ENCODE measurements at regions not wholly inside any gene's neighbourhood (a gene's known extent, or its start where the extent isn't known, plus 50 kb on each side); places are given as distances from the start of the nearest gene placed in this dataset.

DNA sequence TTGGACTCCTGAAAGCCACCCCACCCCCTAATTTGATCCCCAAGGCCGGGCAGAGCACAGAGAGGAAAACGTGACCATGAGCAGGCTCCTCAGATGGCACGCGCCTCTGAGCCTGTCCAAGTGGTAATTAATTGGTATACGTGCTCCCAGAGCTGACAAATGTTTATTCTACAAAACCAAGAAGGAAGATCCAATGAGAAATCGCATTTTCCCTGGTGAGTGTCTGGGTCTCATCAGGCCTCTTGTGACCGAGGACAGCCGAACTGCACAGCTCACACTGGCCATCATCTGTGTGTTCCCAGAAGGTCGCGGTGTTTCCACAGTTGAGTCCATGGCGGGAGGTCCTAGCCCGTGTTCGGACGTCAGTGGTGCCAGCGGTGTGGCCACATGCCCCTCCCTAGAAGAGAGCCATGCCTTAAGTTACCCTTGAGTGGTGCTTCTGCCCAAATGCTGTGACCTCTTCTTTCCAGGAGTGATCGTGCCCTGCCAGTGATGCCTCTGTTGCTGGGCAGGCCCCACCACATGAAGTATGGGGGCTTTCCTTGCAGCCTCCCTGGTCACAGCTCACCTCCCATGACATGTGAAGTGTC is 317.5 kb upstream of the RTL1 start:
- DNase-seq, result no peak

DNA sequence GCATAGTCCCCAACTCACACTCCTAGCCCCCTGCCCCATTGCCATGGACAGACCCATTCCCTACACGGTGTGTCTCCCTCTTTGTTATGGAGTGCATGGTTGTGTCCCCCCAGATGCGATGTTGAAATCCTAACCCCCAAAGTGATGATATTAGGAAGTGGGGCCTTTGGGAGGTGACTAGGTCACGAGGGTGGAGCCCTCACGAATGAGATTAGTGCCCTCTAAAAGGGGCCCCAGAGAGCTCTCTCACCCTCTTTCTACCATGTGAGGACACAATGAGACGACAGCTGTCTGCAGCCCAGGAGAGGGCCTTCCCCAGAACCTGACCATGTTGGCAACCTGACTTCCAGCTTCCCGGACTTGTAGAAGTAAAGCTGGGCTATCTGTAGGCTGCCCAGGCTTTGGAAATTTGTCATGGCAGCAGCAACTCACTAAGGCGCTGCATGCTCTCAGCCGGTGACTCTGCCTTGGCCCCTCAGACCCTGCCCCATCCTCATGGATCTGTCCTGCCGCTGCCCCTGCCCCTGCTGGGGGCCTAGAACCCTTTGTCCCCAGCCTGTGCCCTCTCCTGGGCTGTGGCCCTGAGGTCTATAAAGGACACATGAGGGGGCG is 318.1 kb upstream of the RTL1 start:
- no peak for DNase-seq

DNA sequence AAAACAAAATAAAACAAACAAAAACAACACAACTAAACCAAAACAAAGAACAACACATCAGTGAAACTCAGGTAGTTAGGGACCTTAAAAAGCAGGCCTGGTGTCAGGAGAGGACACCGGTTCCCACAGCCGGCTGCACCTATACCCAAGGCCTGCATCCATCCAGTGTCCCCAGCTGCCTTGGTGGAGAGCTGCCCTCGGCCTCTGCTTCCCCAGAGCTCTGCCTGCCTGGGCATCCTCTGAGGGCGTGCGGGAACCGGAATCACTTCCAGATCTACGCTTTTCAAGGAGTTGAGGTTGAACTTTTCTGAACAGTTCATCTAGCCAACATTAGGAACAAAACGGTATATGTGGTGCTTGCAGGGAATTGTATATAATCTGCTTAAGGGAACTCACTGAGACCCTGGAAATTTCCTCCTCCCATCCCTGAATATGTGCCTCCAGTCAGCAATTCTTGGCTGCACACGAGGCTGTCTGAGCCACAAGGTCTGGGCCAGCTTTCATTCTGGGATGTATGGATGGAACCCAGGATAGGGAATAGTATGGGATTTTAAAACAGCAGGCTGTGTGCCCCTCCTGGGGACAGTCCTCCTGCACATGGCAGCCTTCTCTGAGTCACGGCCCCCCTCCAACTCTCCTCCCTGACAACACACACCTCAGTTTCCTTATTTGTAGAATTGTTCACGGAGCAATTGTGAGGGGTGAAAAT is 319.0 kb upstream of the RTL1 start:
- DNase-seq, result peak; percentile 57

DNA sequence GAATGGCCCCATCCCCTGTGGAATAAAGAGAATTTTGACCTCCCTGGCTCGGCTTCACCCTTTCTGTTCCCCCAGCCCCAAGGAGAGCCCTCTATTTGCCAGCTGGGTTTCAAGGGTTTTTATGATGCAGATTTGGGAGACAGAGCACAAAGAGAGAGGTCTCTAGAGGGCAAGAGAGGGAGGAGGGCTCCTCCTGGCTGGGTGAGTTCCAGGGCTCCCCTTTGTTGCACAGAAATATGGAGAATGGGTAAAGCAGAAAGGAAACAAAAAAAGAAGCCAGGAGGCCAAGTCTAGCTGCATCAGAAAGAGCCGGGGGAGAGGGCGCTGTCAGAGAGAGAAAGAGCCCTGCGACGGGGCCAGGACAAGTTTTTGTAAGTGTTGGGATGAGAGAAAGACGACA is 319.6 kb upstream of the RTL1 start:
- no peak for DNase-seq

- DNase-seq, result peak; percentile 8
Observed at GRCh38 chr14:101223561-101224162, 320.1 kb upstream of the RTL1 start.

GRCh38 chr14:101224356-101225156 is 321.0 kb upstream of the RTL1 start:
- DNase-seq, result peak; percentile 79

- DNase-seq, result peak; percentile 68
Observed at GRCh38 chr14:101225157-101226152, 321.9 kb upstream of the RTL1 start.

GRCh38 chr14:101226265-101226602 is 322.7 kb upstream of the RTL1 start:
- no peak for DNase-seq

DNA sequence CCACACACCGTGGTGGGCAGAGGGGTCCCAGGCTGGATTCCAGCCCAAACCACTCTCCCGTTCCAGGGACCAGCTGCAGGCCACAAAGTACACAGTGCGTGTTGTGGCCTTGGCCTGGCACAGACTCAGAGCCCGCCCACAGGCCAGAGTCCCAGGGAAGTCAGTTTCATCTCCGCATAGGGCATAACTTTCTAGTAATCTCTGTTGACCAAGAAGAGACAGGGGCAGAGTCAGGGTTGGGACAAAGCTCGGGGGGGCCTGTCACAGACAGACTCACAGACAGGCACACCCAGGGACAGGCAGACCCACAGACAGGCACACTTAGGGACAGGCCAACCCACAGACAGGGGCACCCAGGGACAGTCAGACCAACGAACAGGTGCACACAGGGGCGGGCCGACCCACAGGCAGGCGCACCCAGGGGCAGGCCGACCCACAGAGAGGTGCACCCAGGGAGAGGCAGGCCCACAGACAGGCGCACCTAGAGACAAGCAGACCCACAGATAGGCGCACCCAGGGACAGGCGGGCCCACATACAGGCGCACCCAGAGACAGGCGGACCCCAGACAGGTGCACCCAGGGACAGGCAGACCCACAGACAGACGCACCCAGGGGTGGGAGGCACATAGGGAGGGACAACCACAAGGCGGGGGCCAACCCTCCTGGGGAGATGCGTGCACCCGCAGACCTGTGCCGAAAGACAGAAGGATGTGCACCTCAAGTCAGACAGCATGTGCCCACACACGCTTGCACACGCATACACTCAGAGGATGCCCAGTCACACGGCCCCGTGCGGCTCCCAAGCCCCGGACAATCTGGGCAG is 323.3 kb upstream of the RTL1 start:
- peak; percentile 71 for DNase-seq

DNA sequence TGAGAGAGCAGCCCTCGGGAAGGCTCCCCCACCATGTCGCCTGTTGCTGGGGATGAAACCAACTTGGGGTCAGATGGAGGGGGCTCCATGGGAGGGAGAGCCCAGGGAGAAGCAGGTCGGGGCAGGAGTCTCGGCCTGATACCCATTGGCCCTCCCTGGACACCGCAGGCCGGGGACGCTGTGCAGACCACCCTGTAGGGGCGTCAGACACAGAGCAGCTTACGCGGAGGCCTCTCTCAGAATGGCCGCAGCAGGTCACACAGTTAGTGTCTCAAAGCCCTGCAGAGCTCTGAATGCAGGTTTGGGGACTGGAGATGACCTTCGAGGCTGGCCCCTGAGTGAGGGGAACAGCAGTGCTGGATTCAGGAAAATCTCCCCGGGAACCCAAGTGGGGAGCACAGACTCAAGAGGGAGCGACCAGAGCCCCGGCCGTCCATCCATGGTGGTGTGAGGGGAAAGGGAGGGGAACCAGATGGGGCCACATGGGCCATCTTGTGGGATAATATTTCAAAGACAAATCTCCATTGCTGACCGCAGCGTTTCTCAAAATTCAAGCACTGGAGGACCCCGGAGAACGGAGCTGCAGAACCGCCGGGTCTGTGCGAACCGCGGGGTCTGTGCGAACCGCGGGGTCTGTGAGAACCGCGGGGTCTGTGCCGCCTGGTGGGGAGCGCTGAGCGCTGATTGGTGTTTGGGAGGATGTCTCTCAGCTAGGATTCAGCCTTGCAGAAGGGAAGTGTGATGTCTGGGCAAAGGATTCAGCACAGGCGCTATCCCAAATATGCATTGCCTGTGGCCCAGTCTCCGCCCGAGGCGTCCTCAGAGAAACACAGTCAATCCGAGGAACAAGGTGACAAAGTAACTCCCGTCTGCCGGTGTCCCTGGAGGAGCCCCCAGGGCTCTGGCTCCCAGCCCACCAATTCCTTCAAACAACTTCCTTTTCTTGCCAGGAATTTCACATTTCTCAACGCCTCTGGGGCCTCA is 324.4 kb upstream of the RTL1 start:
- DNase-seq, result peak; percentile 32

DNA sequence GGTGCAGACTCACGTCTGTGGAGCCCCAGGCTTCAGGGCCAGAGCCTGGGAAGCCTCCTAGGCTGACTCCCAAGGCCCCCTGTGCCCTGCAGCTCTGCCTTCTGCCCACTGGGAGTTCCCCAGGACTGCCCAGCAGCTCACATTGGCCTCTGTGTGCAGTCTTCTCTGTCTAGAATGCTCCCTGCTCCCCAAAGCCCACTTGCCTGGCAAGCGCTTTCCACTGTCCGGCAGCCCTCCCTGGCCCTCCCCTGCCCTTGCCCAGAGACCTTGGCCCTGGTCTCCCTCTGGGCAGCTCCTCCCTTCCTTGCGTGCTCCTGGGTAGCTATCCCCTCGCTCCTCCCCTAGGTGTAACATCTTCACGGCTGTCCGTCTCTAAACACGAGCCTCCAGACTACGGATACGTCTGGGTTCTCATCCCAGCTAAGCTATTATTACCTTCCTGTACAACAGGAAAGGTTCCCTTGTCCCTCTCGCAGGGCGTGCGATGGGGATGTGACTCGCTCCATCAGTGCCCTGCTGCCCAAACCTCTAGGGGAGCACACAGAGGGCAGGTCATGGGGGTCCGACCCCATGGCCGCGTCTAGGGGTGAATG is 325.5 kb upstream of the RTL1 start:
- peak; percentile 18 for DNase-seq

- DNase-seq, result peak; percentile 14
Observed at GRCh38 chr14:101229666-101230065, 326.1 kb upstream of the RTL1 start.

DNA sequence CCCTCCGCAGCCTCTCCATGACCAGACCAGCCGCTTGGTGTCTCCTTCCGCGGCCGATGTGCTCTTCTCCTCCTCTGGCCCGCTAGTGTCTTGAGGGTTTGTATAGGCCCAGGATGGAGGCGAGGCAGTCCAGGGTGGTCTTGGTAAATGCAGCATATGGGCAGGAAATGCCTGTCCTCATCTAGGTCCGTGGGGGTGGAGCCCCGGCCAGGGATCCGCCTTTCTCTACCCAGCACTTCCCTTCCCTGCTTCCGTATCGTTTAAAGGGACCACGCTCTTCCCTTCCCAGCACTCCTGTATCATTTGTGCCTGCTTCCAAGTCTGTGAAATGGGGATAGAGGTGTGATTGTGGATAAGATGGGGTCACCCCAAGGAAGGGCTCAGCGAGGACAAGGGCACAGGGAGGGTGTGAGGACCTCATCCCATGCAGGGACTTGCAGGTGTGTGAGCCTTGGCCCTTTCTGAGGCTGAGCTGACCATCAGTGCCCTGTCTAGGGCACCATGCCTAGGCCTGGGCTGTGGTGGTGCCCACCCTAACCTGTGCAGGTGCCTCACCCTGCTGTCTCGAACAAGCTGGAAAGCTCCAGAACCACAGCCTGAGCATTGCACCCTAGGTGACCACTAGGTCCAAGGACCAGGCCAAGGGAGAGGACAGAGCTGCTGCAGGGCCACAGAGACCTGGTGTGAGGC is 326.8 kb upstream of the RTL1 start:
- peak; percentile 17 for DNase-seq

DNA sequence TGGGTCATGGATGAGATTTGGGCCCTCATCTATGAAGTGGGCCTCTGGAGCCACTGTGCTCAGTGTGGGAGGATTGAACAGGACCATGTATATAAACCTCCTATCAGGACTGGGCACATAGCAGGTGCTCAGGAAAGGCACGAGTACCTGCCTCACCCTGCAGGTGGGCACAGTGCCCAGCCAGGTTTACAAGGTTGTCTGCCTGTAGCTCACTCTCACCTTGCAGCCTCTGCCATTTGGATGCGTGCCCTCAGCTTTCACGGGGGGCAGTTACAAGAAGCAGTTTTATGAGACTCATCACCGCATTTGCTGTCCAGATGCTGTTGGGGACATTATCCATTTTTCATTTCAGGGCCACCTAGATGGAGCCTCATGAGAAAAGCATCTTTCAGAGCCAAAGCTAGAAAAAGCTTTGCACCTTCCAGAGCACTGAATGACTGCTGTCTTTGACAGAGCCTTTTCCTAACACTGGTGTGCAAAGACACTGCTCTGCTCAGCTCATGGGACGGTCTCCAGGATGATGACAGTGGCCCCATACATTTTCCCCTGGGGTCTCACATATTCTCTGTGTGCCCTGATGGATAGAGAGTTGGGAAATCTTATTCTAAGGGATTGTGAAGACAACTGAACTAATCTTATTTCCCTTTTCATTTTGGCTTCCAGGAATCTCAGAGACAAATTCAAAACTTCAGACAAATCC is 327.5 kb upstream of the RTL1 start:
- DNase-seq, result peak; percentile 15

DNA sequence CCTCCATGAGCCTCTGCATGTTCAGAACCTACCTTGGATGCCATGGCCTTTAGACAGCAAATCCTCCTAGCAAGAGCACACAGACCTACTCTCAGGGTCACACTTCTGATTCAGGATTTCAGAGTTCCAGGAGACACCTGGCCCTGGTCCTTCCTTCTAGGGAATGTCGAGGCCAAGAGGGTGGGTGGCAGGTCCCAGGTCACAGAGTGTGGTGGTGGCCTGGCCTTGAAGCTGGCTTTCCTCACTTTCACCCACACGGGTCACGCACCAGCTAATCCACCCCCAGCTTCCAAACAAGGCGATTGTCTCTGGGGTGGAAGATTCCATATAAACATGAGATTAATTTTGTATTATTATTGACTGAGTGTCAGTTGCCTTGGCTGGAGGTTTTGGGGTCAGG is 328.3 kb upstream of the RTL1 start:
- no peak for DNase-seq

- peak; percentile 38 for DNase-seq
Observed at GRCh38 chr14:101232340-101233020, 328.8 kb upstream of the DIO3 start.

DNA sequence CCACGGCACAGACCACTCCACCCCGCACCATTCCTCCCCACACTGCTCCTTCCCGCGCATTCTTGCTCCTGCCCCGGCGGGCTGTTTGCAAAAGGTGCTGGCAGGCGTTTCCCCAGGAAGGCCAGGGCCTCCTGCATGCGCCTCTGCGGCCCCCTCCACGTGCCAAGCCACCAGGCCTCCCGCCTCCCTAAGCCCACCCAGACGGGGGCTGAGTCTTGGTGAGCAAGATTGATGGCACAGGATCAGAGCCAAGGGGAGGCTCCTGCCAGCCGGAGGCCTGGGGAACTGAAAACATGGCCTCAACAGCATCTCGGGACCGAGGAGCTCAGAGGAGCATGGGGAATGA is 328.3 kb upstream of the DIO3 start:
- peak; percentile 67 for DNase-seq

DNA sequence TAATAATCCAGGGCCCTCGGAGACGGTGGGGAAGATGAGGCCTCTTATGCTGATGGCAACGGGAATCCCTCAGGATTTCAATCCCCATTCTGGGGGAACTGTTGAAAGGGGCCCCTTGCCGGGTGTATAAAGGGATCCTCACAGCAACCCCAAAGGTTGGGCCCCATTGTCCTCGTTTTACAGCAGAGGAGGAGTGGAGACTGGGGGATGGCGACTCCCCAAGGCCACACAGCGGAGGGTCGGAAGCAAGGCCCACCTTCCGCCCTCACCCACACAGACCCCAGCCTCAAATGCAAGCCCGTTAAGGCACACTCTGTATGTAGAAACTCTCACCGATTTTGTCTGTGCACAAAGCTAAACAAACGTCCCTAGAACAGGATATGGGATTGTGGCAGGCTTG is 327.9 kb upstream of the DIO3 start:
- DNase-seq, result no peak

Measured in femur (tissue), 1 donor.